ENCODE measurements at regions not wholly inside any gene's neighbourhood (a gene's known extent, or its start where the extent isn't known, plus 50 kb on each side); places are given as distances from the start of the nearest gene placed in this dataset.

DNA sequence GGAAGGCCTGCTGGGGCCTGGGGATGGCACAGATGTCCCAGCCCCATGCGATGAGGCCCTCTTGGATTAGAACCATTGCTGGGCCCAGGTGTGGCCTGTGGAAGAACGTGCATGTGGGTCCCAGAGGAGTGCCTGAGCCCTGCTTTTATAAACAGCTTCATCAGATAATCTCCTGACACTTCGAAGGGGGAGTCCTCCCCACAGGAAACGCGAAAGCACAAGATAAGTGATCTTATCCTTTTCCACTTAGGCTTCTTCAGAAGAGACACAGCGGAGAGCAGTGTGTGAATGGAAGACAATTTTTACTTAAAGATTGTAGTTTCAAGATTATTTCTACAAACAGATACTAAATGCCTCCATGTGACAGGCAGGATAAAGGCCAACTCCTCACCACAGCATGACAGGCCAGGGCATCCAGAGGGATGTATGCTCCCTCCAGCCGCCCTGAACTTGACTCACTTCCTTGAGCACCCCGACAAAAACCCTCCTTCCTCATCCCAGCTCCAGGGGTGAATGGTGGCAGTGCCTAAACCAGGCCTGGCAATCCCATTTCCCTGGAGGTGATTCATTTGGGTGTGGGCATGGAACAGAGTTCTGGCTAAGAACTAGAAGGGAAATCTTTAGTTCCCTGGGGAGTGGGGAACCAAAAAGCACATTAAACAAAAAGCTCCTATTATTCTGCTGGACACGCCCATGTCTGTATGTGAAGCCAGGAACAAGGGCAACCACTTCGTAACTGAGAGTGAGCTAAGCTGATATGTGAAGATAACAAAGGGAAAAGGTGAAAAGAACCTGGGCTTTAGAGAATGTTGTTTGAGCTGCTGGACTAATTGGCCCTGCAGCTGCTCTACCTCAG, 56.2 kb upstream of the TMEM163 start:
- no peaks in the 10 kb centered on the region for H3K27me3 ChIP-seq
- TF ChIP-seq, protein P1, sequence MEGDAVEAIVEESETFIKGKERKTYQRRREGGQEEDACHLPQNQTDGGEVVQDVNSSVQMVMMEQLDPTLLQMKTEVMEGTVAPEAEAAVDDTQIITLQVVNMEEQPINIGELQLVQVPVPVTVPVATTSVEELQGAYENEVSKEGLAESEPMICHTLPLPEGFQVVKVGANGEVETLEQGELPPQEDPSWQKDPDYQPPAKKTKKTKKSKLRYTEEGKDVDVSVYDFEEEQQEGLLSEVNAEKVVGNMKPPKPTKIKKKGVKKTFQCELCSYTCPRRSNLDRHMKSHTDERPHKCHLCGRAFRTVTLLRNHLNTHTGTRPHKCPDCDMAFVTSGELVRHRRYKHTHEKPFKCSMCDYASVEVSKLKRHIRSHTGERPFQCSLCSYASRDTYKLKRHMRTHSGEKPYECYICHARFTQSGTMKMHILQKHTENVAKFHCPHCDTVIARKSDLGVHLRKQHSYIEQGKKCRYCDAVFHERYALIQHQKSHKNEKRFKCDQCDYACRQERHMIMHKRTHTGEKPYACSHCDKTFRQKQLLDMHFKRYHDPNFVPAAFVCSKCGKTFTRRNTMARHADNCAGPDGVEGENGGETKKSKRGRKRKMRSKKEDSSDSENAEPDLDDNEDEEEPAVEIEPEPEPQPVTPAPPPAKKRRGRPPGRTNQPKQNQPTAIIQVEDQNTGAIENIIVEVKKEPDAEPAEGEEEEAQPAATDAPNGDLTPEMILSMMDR (IDR thresholded peaks at IDR 0.05): no peak
- TF ChIP-seq POLR2A (IDR thresholded peaks at IDR 0.05): no peak
- H3K36me3 ChIP-seq: no peaks in the 10 kb centered on the region
- no peak overlapping the region for H3K27ac ChIP-seq
- no peak for DNase-seq
- no peaks in the 10 kb centered on the region for H3K9me3 ChIP-seq
- H3K4me3 ChIP-seq: no peak overlapping the region
- H3K4me1 ChIP-seq: no peaks in the 10 kb centered on the region

DNA sequence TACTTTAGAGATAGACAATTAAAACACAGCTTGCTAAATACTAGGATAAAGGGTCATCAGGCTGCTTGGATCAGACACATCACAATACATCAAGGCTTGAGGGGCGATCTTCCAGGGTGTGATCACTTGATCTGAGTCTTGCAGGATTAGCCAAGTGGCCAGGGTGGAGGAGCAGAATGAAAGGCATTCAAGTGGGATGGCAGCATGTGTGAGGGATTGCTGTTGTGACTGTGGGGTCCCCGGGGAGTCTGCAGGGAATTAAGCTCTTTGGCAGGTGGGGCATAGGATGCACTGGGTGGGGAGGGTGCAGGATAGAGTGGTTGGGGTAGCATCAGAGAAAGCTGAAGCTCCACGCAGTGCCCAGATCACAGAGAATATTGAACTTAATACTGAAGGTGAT, 58.0 kb upstream of the TMEM163 start:
- no peak for TF ChIP-seq POLR2A (IDR thresholded peaks at IDR 0.05)
- TF ChIP-seq, protein P1 (IDR thresholded peaks at IDR 0.05): no peak
- DNase-seq: no peak
- H3K36me3 ChIP-seq: no peaks in the 10 kb centered on the region
- no peak overlapping the region for H3K4me3 ChIP-seq
- no peaks in the 10 kb centered on the region for H3K9me3 ChIP-seq
- H3K27ac ChIP-seq: no peak overlapping the region
- H3K27me3 ChIP-seq: no peaks in the 10 kb centered on the region
- no peaks in the 10 kb centered on the region for H3K4me1 ChIP-seq

DNA sequence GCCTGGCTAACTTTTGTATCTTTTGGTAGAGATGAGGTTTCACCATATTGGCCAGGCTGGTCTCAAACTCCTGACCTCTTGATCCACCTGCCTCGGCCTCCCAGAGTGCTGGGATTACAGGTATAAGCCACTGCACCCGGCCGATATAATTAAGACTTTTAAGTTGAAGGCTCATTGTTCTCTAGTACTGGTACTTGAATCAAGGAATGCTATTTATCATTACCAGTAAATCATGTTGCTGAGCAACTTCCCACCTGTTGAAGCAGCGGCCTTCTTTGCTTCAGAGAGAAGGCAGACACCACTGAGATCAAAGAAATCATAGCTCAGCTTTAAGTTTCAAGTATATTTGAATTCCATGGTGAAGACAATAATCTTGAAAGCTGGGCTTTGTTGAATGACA, 58.8 kb upstream of the TMEM163 start:
- no peaks in the 10 kb centered on the region for H3K27me3 ChIP-seq
- TF ChIP-seq, protein P1 (IDR thresholded peaks at IDR 0.05): no peak
- no peak for TF ChIP-seq POLR2A (IDR thresholded peaks at IDR 0.05)
- no peak overlapping the region for H3K27ac ChIP-seq
- no peak for DNase-seq
- no peaks in the 10 kb centered on the region for H3K9me3 ChIP-seq
- H3K4me3 ChIP-seq: no peak overlapping the region
- H3K4me1 ChIP-seq: no peaks in the 10 kb centered on the region
- H3K36me3 ChIP-seq: no peaks in the 10 kb centered on the region

DNA sequence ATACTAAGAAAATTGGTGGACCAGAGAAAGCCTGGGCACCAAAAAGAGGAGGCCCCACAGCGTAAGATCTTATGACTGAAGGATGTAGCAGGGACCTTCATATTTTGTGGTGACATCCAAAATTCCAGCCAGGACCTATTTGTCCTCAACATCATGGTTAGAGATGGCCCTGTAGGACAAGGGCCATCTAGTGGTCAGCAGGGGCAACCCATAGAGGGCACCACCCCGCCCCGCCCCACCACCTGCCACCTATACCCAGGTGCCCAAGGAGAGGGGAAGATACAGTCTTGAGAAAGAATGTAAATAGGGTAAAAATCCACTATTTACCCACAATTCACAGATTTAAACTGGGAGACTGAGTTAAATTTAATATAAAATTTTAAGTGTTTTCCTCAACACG, 59.6 kb upstream of the TMEM163 start:
- DNase-seq: no peak
- Histone ChIP-seq H3K27ac (no peak overlapping the region), H3K4me3 (no peak overlapping the region)

DNA sequence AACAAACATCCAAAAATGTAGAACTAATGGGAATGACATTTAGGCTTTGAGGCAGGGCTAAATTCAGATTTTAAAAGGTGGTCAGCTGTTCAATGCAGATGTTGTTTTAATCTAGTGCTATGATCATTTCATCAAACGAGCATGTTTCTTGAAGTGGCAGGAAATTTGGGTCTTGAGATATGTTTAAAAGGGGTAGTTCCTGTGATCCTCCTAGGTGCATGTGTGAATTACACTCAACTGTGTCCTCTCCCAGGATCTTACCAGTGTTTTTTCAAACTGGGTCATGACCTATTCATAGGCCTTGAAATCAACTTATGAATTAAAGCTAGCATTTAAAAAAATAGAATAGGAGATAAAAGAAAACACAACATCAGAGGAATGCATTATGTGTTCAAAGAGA, 57.4 kb upstream of the ACMSD start:
- Histone ChIP-seq H3K27ac (no peak overlapping the region), H3K4me3 (no peak overlapping the region), H3K36me3 (no peaks in the 10 kb centered on the region), H3K9me3 (no peaks in the 10 kb centered on the region), H3K4me1 (no peaks in the 10 kb centered on the region), H3K27me3 (no peaks in the 10 kb centered on the region)
- DNase-seq: no peak
- TF ChIP-seq, protein P1 (IDR thresholded peaks at IDR 0.05): no peak
- no peak for TF ChIP-seq POLR2A (IDR thresholded peaks at IDR 0.05)

More for the DNA sequence above, 59.6 kb upstream of the TMEM163 start:
- Histone ChIP-seq H3K4me1 (no peaks in the 10 kb centered on the region), H3K36me3 (no peaks in the 10 kb centered on the region), H3K27me3 (no peaks in the 10 kb centered on the region), H3K9me3 (no peaks in the 10 kb centered on the region)
- TF ChIP-seq, protein P1 (IDR thresholded peaks at IDR 0.05): no peak
- no peak for TF ChIP-seq POLR2A (IDR thresholded peaks at IDR 0.05)

All from Peyer's patch (tissue), 4 donors.